GM12891 (cell line): ENCODE measurements at regions not wholly inside any gene's neighbourhood (a gene's known extent, or its start where the extent isn't known, plus 50 kb on each side); places are given as distances from the start of the nearest gene placed in this dataset.

Source experiments
- DNase-seq: peaks from one replicate; pipeline ENCODE4 v3.0.0; 2011; ENCODE audit warnings: low spot score; ENCODE audit not compliant: insufficient read length
- FAIRE-seq: peaks from 2 replicates; lab custom pipeline; 2011; peaks lifted over from hg19 to GRCh38; lab: Jason Lieb, UNC
- PAX5 ChIP-seq: IDR thresholded peaks from 2 replicates; pipeline ENCODE4 v1.6.1; 2011; ENCODE audit warnings: low read length, moderate library complexity, mild to moderate bottlenecking; ENCODE audit not compliant: insufficient read depth, severe bottlenecking
- POLR2A ChIP-seq: IDR thresholded peaks from 2 replicates; pipeline ENCODE4 v1.6.1; 2011; ENCODE audit warnings: low read depth, low read length, control low read depth
- POLR2AphosphoS5 ChIP-seq: IDR thresholded peaks from 2 replicates; pipeline ENCODE4 v1.6.1; 2011; ENCODE audit warnings: low read depth, low read length, control low read depth
- POU2F2 ChIP-seq: IDR thresholded peaks from 2 replicates; pipeline ENCODE4 v1.6.1; 2011; ENCODE audit warnings: low read depth, mild to moderate bottlenecking, control low read depth, low read length, moderate library complexity
- SPI1 ChIP-seq: IDR thresholded peaks from 2 replicates; pipeline ENCODE4 v1.6.1; 2011; ENCODE audit warnings: low read depth, low read length, control low read depth
- TAF1 ChIP-seq: IDR thresholded peaks from 2 replicates; pipeline ENCODE4 v1.6.1; 2011; ENCODE audit warnings: low read depth, low read length, control low read depth

GRCh38 chr4:122203407-122203806, 51.3 kb downstream of the BLTP1 start:
- DNase-seq: no peak
- no peak for FAIRE-seq
- TF ChIP-seq POU2F2: no peak
- no peak for TF ChIP-seq POLR2AphosphoS5
- no peak for TF ChIP-seq POLR2A
- no peak for TF ChIP-seq PAX5

GRCh38 chr4:122205687-122206086, 53.6 kb downstream of the BLTP1 start:
- no peak for TF ChIP-seq PAX5
- TF ChIP-seq POU2F2: no peak
- TF ChIP-seq POLR2A: no peak
- no peak for TF ChIP-seq SPI1
- TF ChIP-seq TAF1: no peak
- TF ChIP-seq POLR2AphosphoS5: no peak
- no peak for FAIRE-seq
- no peak for DNase-seq

DNA sequence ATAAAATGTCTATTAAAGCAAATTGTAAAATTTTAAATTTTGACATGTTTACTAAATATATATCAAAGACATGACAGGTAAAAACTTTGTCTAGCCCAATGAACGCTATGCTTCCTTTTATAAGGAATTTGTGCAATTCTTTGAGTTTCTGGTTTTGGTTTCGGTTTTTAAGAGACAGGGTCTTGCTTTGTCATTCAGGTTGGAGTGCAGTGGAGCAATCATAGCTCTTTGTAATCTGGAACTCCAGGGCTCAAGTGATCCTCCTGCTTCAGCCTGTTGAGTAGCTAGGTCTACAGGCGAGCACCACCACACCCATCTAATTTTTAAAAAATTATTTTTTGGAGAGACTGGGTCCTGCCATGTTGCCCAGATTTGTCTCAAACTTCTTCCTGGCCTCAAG, 60.7 kb downstream of the BLTP1 start:
- DNase-seq (no peak), FAIRE-seq (no peak)
- no peak for TF ChIP-seq POLR2A
- no peak for TF ChIP-seq PAX5
- TF ChIP-seq POLR2AphosphoS5: no peak
- no peak for TF ChIP-seq TAF1
- no peak for TF ChIP-seq SPI1
- TF ChIP-seq POU2F2: no peak

DNA sequence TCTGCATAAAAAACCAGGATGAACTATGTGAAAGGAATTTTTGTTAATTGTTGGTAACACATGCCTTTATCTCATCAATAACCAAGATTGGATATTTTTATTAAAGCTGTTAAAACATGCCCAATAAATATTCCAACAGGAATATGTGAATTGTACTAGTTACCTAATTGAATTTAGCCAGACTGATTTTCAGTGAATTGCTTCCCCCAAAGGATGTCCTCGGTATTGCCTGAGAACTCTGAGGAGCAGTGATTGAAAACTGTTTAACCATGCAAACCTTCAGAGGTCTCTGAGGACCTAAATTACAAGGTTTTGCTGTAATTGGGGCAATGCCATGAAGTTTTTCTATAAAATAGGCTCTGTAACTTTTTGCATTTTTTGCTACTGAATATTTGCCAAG, 66.6 kb downstream of the BLTP1 start:
- no peak for FAIRE-seq

GRCh38 chr4:122219356-122219755, 67.2 kb downstream of the BLTP1 start:
- TF ChIP-seq PAX5 (no peak), POLR2A (no peak), POU2F2 (no peak), TAF1 (no peak), POLR2AphosphoS5 (no peak), SPI1 (no peak)
- DNase-seq (no peak), FAIRE-seq (no peak)

More for the DNA sequence above, 66.6 kb downstream of the BLTP1 start:
- no peak for DNase-seq
- TF ChIP-seq POU2F2: no peak
- TF ChIP-seq POLR2A: no peak
- TF ChIP-seq POLR2AphosphoS5: no peak
- TF ChIP-seq TAF1: no peak
- TF ChIP-seq PAX5: no peak
- TF ChIP-seq SPI1: no peak

DNA sequence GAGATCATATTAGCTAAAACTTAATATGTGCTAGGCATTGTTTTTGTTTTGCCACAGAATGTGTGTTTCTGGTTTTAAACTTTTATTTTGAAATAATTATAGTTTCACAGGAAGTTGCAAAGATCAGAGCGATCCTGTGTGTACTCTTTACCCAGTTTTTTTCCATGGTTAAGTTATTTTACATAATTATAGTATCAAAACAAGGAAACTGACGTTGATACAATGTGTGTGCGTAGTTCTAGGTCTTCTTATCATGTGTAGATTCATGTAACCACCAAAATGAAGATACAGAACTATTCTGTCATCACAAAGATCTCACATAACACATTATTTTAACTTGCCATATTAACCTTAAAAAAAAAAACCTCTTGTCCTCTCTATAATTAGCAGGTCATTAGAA, 69.2 kb downstream of the BLTP1 start:
- TF ChIP-seq SPI1 (no peak), PAX5 (no peak), POLR2AphosphoS5 (no peak), POLR2A (no peak), POU2F2 (no peak), TAF1 (no peak)
- DNase-seq (no peak), FAIRE-seq (no peak)

DNA sequence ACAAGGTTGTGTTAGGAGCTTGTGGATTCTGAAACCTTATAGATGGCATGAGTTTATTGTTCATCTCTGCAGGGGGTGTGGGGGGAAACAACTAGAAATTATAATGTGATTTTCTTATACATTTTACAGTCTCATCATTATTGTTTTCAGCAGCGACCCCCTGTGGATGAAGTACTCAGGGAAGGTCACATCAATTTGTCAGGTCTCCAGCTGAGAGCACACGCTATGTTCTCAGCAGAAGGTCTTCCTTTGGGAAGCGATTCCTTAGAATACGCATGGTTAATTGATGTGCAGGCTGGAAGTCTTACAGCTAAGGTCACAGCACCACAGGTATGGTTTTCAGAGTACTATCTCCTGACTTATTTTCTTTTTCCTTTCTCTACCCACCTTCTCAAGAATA, 72.2 kb downstream of the BLTP1 start:
- TF ChIP-seq PAX5 (no peak), POU2F2 (no peak), POLR2AphosphoS5 (no peak), SPI1 (no peak), TAF1 (no peak), POLR2A (no peak)
- no peak for DNase-seq
- no peak for FAIRE-seq

DNA sequence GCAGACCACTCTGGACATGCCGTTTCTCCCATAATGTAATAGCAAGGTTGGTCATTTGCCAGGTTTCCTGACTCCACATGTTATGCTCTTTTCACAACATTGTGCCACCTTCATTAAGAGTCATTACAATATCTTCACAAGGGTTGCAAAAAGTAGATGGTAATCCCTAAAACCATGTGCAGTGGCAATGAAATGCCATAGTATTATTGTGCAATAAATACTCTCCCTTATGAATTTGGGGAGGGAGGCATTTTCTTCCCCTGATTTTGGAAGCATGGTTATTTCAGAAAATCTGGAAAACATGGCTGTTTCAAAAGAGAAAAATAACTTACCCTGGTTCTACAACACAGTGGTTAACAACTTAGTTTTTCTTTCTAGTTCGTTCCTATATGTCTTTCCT, 75.1 kb downstream of the BLTP1 start:
- TF ChIP-seq TAF1 (no peak), POU2F2 (no peak), POLR2AphosphoS5 (no peak), PAX5 (no peak), POLR2A (no peak), SPI1 (no peak)
- FAIRE-seq: no peak
- no peak for DNase-seq

GRCh38 chr4:122229857-122230256, 77.7 kb downstream of the BLTP1 start:
- no peak for FAIRE-seq
- TF ChIP-seq POLR2A (no peak), PAX5 (no peak), POU2F2 (no peak), POLR2AphosphoS5 (no peak), SPI1 (no peak), TAF1 (no peak)
- DNase-seq: no peak

DNA sequence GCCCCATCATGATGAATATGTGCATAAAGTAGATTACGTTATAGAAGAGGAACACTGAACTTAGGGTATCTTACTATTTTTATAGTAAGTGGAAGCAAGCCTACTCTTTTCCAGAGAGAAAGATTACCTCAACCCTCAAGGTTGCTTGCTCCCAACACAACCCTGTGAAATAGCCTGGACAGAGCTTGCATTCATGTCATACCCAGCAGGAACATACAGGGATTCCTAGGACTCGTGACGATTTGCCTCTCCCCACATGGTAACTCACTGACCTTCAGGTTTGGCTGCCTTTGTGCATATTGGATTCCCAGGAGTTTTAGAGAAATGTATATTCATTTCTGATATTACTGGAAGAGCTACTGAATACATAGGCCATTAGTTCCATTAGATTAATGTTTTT, 80.5 kb downstream of the BLTP1 start:
- DNase-seq (no peak), FAIRE-seq (no peak)
- TF ChIP-seq POLR2AphosphoS5 (no peak), POU2F2 (no peak), PAX5 (no peak), TAF1 (no peak), SPI1 (no peak), POLR2A (no peak)
